ENCODE measurements at regions not wholly inside any gene's neighbourhood (a gene's known extent, or its start where the extent isn't known, plus 50 kb on each side); places are given as distances from the start of the nearest gene placed in this dataset.

GRCh38 chr17:72212041-72212440 lies 91.2 kb downstream of the SOX9 start:
- TF ChIP-seq CTCF (IDR thresholded peaks at IDR 0.05; ENCODE audit: poor library complexity) (no peak), EZH2 (IDR thresholded peaks at IDR 0.05; ENCODE audit: borderline replicate concordance) (no peak), EZH2phosphoT487 (IDR thresholded peaks at IDR 0.05; ENCODE audit: low read depth, severe bottlenecking, unreplicated experiment) (no peak)
